HG03280 (cell line): ENCODE measurements at regions not wholly inside any gene's neighbourhood (a gene's known extent, or its start where the extent isn't known, plus 50 kb on each side); places are given as distances from the start of the nearest gene placed in this dataset.

Source experiments
- ATAC-seq: cut with Tn5 transposase; IDR thresholded peaks from one replicate; pipeline ENCODE4 v1.9.1; 2021; ENCODE audit warnings: mild to moderate bottlenecking, moderate library complexity; ENCODE audit not compliant: unreplicated experiment

GRCh38 chr5:3654515-3654914 lies 58.9 kb downstream of the IRX1 start:
- ATAC-seq = no peak

- ATAC-seq = no peak
Measured at GRCh38 chr5:3656803-3657202, 61.2 kb downstream of the IRX1 start.

- ATAC-seq = no peak
Measured at GRCh38 chr5:3657364-3658022, 61.9 kb downstream of the IRX1 start.

DNA sequence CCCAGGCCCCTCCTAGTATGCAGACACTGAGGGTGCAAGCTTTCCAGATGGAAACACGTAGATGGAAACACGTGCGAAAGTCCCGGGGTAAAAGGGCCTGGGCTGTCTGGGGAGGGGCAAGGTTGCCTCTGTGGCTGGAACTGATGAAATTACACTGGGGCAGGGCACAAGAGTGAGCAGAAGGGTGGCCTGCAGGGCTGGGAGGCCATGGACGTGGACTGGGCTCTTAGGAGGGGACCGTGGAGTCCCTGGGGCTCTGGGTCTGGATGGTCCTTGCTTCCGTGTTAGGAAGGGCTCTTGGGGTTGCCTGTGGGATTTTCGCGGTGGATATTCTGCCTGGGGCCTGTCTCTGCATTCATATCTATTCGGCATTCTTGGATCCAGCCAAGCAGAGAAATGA lies 63.3 kb downstream of the IRX1 start:
- ATAC-seq = no peak

DNA sequence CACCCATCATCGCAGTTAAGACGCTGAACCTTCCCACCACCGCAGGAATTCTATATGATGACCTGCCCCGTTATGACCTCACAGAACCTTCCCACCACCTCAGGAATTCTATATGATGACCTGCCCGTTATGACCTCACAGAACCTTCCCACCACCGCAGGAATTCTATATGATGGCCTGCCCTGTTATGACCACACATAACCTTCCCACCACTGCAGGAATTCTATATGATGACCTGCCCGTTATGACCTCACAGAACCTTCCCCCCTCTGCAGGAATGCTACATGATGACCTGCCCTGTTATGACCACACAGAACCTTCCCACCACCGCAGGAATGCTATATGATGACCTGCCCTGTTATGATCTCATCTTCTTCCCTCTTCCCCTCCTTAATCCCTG lies 64.3 kb downstream of the IRX1 start:
- no peak for ATAC-seq

DNA sequence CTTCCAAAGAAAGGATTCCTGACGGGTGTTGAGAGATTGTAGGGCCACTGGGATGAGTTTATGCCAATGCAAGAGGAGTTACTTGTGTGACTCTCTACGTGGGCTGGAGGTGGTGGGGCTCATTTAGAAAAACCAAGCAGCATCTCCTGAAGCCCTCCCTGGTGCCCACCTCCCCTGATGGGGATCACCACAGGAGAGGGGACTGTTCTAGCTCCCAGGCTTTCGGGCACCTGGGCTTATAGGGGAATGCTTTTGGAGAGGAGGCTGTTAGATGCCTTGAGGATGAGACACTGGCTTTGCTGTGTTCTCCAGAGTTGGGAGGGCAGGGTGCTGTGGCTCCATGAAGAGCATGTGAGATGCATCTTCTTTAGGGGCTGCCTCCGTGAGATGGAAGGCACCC lies 65.0 kb downstream of the IRX1 start:
- ATAC-seq = no peak

- ATAC-seq = no peak
Measured at GRCh38 chr5:3661755-3662296, 66.2 kb downstream of the IRX1 start.

DNA sequence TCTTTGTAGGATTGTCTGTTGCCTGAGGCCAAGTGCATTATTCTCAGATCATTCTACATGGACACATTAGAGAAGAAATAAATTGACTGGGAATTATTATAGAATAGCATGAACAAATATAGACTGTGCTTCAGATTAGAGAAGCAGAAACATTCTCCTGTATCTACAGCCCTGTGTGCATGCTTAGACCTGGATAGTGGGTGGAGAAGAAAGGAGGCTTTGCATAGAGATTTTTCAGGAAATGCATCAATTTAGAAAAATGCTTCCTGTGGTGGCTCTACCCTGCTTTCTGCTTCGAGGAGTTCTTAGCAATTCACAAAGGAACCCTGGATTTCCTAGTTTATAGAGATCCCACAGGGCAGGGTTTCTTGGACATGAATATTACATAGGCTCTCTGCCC lies 66.7 kb downstream of the IRX1 start:
- no peak for ATAC-seq

DNA sequence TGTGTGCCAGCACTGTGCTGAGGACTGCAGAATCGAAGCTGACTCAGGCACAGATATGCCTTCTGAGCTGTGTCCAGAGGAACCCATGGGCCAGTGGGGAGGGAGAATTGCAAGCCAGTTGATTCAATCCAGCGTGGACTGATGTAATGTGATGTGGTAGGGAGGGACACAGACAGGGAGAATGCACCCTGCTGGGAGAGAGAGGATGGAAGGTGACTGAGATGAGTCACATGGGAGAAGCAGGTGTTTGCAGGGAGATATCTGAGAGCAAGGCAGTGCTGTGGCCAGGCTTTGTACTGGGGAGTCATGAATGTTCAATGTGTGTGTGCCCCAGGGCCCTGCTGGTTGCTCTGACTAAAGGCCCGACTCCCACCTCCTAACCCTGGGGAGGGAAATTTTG lies 75.7 kb downstream of the IRX1 start:
- no peak for ATAC-seq

DNA sequence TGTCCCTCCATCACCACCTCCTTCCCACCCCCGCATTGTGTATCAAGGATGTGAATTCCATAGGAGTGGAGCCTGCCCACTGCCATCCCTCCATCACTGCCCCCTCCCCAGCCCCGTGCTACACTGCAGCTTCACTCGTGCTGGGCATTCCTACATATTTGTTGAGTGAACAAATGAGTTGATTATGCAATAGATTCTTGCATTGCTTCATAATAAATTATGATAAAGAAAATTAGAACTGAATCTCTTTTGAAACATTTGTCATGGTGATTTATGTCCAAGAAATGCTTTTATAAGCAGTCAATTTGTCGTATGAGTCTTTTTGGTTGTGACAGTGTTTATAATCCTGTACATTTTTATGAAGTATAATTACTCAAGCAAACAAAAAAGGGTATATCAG lies 83.2 kb downstream of the IRX1 start:
- ATAC-seq = no peak

DNA sequence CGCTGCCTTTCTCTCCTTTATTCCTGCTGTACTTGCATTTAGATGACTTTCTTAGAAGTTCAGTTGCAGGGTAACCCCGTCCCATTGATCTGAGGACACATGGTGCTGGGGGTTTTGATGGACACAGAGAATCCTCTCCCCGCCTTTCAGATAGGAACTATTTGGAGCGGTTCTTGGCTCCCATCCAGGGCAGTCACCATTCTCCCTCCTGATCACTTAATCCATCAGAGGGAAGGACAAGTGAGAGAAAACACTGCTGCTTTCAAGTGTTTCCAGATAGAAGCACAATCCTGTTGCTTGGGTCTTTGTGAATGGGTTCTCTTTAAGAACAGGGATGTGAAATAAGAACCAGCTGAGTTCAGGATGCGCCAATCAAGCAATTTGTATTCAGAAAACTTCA lies 85.2 kb downstream of the IRX1 start:
- ATAC-seq = no peak

- no peak for ATAC-seq
Measured at GRCh38 chr5:3684118-3684517, 88.5 kb downstream of the IRX1 start.

- no peak for ATAC-seq
Measured at GRCh38 chr5:3684771-3685354, 89.2 kb downstream of the IRX1 start.

- ATAC-seq = no peak
Measured at GRCh38 chr5:3694819-3695218, 99.2 kb downstream of the IRX1 start.

DNA sequence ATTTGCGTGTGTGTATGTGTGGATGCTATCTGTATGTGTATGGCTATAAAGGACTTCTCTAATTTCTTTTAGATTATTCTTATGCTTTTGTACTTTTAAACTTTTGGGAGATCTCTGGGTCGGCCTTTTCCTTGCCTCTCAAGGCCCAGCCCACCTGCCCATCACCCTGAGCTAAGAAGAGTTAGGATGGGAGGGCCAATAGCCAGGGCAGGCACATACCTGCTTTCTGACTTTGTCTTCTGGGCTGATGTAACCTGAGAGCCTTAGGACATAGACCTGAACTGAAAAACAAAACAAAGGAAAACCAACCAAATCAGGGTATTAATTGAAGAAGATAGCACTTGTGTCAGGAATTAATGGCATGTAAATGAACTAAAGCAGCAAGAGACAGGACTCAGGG lies 100.2 kb downstream of the IRX1 start:
- ATAC-seq = no peak

DNA sequence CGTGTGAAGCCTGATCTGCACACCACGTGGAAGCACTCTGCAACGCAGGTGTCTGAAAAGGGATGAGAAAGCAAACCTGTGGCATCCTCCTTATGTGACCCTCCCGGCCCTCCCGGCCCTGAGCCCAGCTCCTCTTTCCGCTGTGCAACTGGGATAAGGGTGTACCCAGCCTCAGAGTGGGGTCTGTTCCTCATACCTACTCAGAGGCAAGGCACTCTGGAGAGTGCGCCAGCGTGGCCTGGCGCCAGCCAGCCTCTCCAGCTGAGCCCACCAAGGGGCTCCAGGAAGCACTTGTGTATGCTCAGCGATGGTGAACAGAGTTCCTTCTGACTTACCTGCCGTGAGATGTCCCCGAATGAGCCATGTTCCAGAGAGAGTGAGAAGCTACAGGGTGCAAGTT lies 102.8 kb downstream of the IRX1 start:
- no peak for ATAC-seq

- ATAC-seq = no peak
Measured at GRCh38 chr5:3701694-3702093, 106.1 kb downstream of the IRX1 start.

- ATAC-seq = no peak
Measured at GRCh38 chr5:3704661-3705060, 109.0 kb downstream of the IRX1 start.

DNA sequence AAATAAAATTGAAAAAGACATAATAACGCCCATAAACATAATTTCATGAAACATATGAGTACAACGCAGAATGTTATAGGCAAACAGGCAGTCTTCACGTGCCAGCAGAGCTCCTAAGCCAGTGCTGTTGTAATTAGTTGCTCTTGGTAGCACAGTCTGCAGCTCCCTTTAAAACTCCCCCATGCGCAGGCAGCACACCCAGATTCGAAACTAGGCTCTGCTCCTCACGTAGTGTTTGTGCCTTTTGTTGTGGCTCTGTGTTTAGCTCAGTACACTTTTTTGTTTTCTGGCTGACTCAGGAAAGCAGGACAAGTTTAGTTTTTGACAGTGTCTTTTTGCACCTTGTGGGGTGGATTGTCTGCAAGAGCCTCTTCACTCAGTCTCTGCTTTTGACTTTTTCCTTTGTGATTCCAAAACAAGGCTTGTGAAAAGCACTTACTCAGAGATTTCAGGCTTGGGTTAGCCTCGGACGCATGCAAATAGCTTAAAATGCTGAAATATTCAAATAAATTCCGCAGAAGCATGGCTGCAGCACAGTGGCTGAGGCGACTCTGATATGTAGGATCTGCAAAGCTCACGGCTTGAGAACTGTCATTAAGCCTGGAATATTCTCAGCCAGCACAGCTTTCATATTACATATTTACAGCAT lies 113.6 kb downstream of the IRX1 start:
- no peak for ATAC-seq

GRCh38 chr5:3709717-3710348 lies 114.2 kb downstream of the IRX1 start:
- ATAC-seq = no peak

DNA sequence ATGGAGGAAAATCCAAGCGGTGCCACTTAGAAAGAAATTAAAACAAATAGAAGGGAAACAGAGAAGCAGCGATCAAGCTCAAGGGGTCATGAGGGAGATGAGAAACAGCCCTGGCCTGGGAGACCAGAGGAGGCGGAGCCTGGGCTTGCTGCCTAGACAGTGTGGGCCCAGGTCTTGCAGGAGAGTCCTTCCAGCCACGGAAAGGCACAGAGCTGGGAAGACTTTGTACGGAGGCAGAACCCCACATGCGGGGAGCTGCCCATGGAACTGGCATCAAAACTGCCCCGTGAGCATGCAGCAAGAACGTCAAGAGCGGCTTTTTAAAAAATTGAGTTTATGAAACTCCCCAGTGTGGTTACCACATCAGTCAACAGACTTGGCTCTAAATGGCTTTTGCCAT lies 119.4 kb downstream of the IRX1 start:
- no peak for ATAC-seq

GRCh38 chr5:3729631-3730030 lies 134.0 kb downstream of the IRX1 start:
- no peak for ATAC-seq
